Heart left ventricle (tissue), 16 donors: ENCODE measurements at regions not wholly inside any gene's neighbourhood (a gene's known extent, or its start where the extent isn't known, plus 50 kb on each side); places are given as distances from the start of the nearest gene placed in this dataset.

Experiments
- ATAC-seq, 4 donors: fragments of 200-7000 bp; cut with Tn5 transposase; one replicate each; pipeline ENCODE4 v1.9.1; 2020 to 2022; ENCODE audit warnings: moderate library complexity in 4 of 4, mild to moderate bottlenecking in 3 of 4, moderate number of reproducible peaks in 1 of 4
- DNase-seq, 5 donors: peaks; one replicate each; pipeline ENCODE4 v3.0.0-alpha.2; 2020
- H3K27ac ChIP-seq, 12 donors: fragments of 200-600 bp; sonication (generic) in 4 of 12; one replicate each; pipeline versions ENCODE4 v1.5.0 to v1.8.0; 2016 to 2022; ENCODE audit warnings: mild to moderate bottlenecking in 2 of 12
- H3K27me3 ChIP-seq, 9 donors: fragments of 200-600 bp; sonication (generic) in 2 of 9; one replicate each; pipeline versions ENCODE4 v1.5.1 to v1.8.0; 2016 to 2022; ENCODE audit warnings: mild to moderate bottlenecking in 3 of 9
- H3K36me3 ChIP-seq, 9 donors: fragments of 200-600 bp; sonication (generic) in 2 of 9; one replicate each; pipeline versions ENCODE4 v1.5.0 to v1.8.0; 2018 to 2022; ENCODE audit warnings: mild to moderate bottlenecking in 2 of 9
- H3K4me1 ChIP-seq, 12 donors: fragments of 200-600 bp; sonication (generic) in 4 of 12; one replicate each; pipeline versions ENCODE4 v1.5.0 to v1.8.0; 2016 to 2022; ENCODE audit warnings: mild to moderate bottlenecking in 3 of 12
- H3K4me3 ChIP-seq, 12 donors: fragments of 200-600 bp; sonication (generic) in 4 of 12; one replicate each; pipeline versions ENCODE4 v1.5.0 to v1.8.0; 2017 to 2022; ENCODE audit warnings: mild to moderate bottlenecking in 9 of 12, moderate library complexity in 4 of 12
- H3K9me3 ChIP-seq, 12 donors: fragments of 200-600 bp; sonication (generic) in 4 of 12; one replicate each; pipeline versions ENCODE4 v1.5.0 to v1.8.0; 2016 to 2022; ENCODE audit warnings: mild to moderate bottlenecking in 1 of 12
- POLR2A ChIP-seq, 2 donors: fragments of 450-650 bp; IDR thresholded peaks; one replicate each; pipeline ENCODE4 v1.6.1; 2017; ENCODE audit warnings: antibody characterized with exemption in 2 of 2, mild to moderate bottlenecking in 2 of 2, moderate library complexity in 2 of 2
- WGBS, 4 donors: extraction: QIAGEN DNeasy Blood & Tissue Kit in 2 of 4; methylation state at CpG; one replicate each; pipeline versions ENCODE4 v1.1.5 to v1.1.7; 2013 to 2018; 5-methylcytosine and 5-hydroxymethylcytosine counted together
- intact Hi-C, 10 donors: fragments of 100-400 bp; cut with DNase I; formaldehyde crosslinking; loops; one replicate each; pipeline versions ENCODE4 v1.11.1 to v1.14.2; 2022
- TF ChIP-seq, protein P1 (sequence below), 12 donors: fragments of 200-600 bp; sonication (generic) in 4 of 12; IDR thresholded peaks; one replicate each; pipeline versions ENCODE4 v1.5.0 to v1.8.0; 2018 to 2022; ENCODE audit warnings: antibody characterized with exemption in 12 of 12, mild to moderate bottlenecking in 5 of 12
- donor health status: ischemic (EF 13 %, LVEDD 7.1; RV severe dilation, severe dysfunction).
- donor health status: healthy with polysubstance abuse.
- donor health status: DM: no; HTN: yes; CAD: no.
- donor health status: DM: no; HTN: no; CAD: no.
- donor health status: ischemic (EF 25% LVEDD 6.9; RV normal size, moderate dysfunction).
- donor health status: ischemic (EF 25% LVEDD 5.7; RV mildly dilated, moderate dysfunction).
- donor health status: healthy.
- donor health status: DM: yes; HTN: yes; CAD: no.
- donor health status: ischemic (EF 35%, LVEDD 5.7; RV mildly dilated, moderate dysfunction).
- donor health status: nonischemic (EF 11% LVEDD 7.7; RV severe dilation, severe dysfunction).
- donor health status: DM: yes; HTN: yes; CAD: no.
- donor health status: PGD.
- donor health status: ischemic (EF 29% LVEDD 5.4; RV normal size, mild dysfunction).
- donor health status: nonischemic (EF 23%, LVEDD 6.1; RV moderate dilation, normal function).

DNA sequence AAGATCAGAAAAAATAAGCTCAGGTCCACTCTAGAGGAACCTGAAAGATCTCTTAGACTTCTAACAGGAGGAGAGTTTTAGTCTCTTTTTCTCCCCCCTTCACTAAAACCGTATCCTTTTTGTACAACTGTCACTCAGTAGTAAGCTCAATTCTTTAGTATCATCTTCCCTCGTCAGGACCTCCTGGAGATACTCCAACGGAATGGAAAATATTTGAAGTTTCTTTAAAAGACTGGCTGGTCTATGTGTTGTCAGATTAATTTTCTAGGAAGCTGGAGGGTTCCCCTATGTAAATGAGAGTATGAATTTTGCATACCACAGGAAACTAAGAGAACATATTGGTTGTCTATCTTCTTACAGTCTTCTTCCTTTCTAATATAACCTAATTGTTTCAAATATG, 747.7 kb upstream of the CBLB start:
- intact Hi-C loops, result loop anchor here in 2 of 10 donors (10.0 kb wide), 2 partner anchors 752 to 932 kb away; partner anchors contain the start of gene CBLB (in 1 of the 2)
- no peak overlapping the region for H3K4me3 ChIP-seq
- DNase-seq (no peak), ATAC-seq (no peak)
- WGBS, 4 donors, result 70 to 78% (median 71%) methylated on average over 3 of the region's 3 CpGs
- peaks cover 0 to 6% (median 0%) of the 10 kb centered on the region in 12 donors for H3K4me1 ChIP-seq
- peaks cover 0 to 8% (median 0%) of the 10 kb centered on the region in 12 donors for H3K9me3 ChIP-seq
- H3K36me3 ChIP-seq, result no peaks in the 10 kb centered on the region
- TF ChIP-seq, protein P1, sequence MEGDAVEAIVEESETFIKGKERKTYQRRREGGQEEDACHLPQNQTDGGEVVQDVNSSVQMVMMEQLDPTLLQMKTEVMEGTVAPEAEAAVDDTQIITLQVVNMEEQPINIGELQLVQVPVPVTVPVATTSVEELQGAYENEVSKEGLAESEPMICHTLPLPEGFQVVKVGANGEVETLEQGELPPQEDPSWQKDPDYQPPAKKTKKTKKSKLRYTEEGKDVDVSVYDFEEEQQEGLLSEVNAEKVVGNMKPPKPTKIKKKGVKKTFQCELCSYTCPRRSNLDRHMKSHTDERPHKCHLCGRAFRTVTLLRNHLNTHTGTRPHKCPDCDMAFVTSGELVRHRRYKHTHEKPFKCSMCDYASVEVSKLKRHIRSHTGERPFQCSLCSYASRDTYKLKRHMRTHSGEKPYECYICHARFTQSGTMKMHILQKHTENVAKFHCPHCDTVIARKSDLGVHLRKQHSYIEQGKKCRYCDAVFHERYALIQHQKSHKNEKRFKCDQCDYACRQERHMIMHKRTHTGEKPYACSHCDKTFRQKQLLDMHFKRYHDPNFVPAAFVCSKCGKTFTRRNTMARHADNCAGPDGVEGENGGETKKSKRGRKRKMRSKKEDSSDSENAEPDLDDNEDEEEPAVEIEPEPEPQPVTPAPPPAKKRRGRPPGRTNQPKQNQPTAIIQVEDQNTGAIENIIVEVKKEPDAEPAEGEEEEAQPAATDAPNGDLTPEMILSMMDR (IDR thresholded peaks at IDR 0.05), result no peak
- TF ChIP-seq POLR2A (IDR thresholded peaks at IDR 0.05), result no peak
- H3K27ac ChIP-seq, result no peak overlapping the region
- H3K27me3 ChIP-seq, result no peaks in the 10 kb centered on the region

DNA sequence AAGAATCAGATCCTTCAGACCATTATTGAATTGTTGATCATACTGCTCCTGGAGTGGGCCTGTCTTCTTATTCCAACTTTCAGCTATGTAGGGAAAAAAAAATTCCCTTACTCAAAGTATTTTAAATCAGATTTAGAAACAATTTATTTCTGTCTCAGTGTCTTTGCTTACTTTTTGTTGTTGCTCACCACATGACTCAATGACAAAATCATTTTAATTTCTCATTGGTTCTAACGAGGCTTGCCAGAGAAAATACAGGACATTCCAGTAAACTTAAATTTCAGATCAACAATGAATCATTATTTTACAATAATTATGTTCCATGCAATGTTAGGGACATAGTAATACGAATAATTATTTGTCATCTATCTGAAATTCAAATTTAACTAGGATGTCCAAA, 748.5 kb upstream of the CBLB start:
- intact Hi-C loops, result loop anchor here in 2 of 10 donors (10.0 kb wide), 2 partner anchors 752 to 932 kb away; partner anchors contain the start of gene CBLB (in 1 of the 2)
- H3K27ac ChIP-seq, result no peak overlapping the region
- H3K27me3 ChIP-seq, result no peaks in the 10 kb centered on the region
- 66 to 86% (median 77%) methylated on average over 2 of the region's 2 CpGs for WGBS, 4 donors
- H3K4me1 ChIP-seq, result no peaks in the 10 kb centered on the region
- DNase-seq (no peak), ATAC-seq (no peak)
- no peak overlapping the region for H3K4me3 ChIP-seq
- TF ChIP-seq, protein P1 (IDR thresholded peaks at IDR 0.05), result no peak
- TF ChIP-seq POLR2A (IDR thresholded peaks at IDR 0.05), result no peak
- H3K9me3 ChIP-seq, result peaks cover 0 to 8% (median 0%) of the 10 kb centered on the region in 12 donors
- H3K36me3 ChIP-seq, result no peaks in the 10 kb centered on the region

DNA sequence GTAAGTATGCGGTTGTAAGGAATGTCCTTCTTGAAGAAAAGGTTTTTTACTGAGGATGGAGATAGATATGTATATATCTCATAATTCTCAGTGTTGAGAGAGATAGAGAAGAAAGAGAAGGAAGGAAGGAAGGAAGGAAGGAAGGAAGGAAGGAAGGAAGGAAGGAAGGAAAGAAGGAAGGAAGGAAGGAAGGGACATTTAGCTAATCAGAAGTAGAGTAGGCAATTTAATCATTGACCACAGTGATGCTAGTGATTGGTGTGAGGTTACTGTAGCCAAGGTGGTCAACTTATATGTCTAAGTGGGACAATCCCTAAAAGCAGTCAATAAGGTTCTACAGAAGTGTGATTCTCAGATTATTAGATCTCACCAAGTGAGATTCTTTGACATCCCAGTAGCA, 751.8 kb upstream of the CBLB start:
- intact Hi-C loops, result no loop called here
- no peak for DNase-seq
- no peaks in the 10 kb centered on the region for H3K4me1 ChIP-seq
- H3K27me3 ChIP-seq, result no peaks in the 10 kb centered on the region
- 96 to 99% (median 97%) methylated on average over 1 of the region's 1 CpG for WGBS, 4 donors
- H3K27ac ChIP-seq, result no peak overlapping the region
- TF ChIP-seq, protein P1 (IDR thresholded peaks at IDR 0.05), result no peak
- no peak for TF ChIP-seq POLR2A (IDR thresholded peaks at IDR 0.05)
- peaks cover 0 to 14% (median 7%) of the 10 kb centered on the region in 12 donors for H3K9me3 ChIP-seq
- no peak for ATAC-seq
- H3K36me3 ChIP-seq, result no peaks in the 10 kb centered on the region
- H3K4me3 ChIP-seq, result no peak overlapping the region

DNA sequence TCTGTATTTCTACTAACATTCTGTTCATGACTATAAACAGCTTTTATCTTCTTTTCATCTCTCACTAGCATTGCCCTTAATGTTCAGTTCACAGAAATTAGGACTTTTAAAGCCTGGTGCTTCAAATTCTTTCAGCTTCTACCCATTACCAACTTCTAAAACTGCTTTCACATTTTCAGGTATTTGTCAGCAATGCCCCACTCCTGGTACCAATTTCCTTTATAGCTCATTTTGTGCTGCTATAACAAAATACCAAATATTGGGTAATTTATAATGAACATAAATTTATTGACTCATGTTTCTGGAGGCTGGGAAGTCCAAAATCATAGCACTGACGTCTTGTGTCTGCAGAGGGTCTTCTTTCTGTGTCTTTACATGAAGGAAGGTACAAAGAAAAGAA, 753.1 kb upstream of the CCDC54 start:
- Histone ChIP-seq H3K9me3 (peaks cover 0 to 14% (median 7%) of the 10 kb centered on the region in 12 donors), H3K4me1 (no peaks in the 10 kb centered on the region), H3K36me3 (no peaks in the 10 kb centered on the region), H3K27me3 (no peaks in the 10 kb centered on the region), H3K4me3 (no peak overlapping the region), H3K27ac (no peak overlapping the region)
- ATAC-seq (no peak), DNase-seq (no peak)
- WGBS, 4 donors, result 87 to 93% (median 90%) methylated on average over 1 of the region's 1 CpG
- intact Hi-C loops, result no loop called here
- no peak for TF ChIP-seq POLR2A (IDR thresholded peaks at IDR 0.05)
- TF ChIP-seq, protein P1 (IDR thresholded peaks at IDR 0.05), result no peak
